CD14-positive monocyte (primary cell): ENCODE measurements at regions not wholly inside any gene's neighbourhood (a gene's known extent, or its start where the extent isn't known, plus 50 kb on each side); places are given as distances from the start of the nearest gene placed in this dataset.

Source experiments
- DNase-seq, 3 donors: peaks; one replicate each; pipeline ENCODE4 v3.0.0-alpha.2; 2011 to 2022
- H2AFZ ChIP-seq: 2 replicates; pipeline ENCODE4 v1.6.0; 2012; ENCODE audit warnings: mild to moderate bottlenecking, low read depth, low read length, inconsistent platforms; ENCODE audit not compliant: insufficient read depth, poor library complexity, severe bottlenecking
- H3K27ac ChIP-seq, 2 donors: 1 replicate in 1 of 2; 2 replicates in 1 of 2; pipeline ENCODE4 v1.5.1; 2012 to 2013; ENCODE audit warnings: low read length in 2 of 2, control low read depth in 1 of 2, inconsistent platforms in 1 of 2, low read depth in 1 of 2, mild to moderate bottlenecking in 1 of 2
- H3K27me3 ChIP-seq, 2 donors: one replicate each; pipeline versions ENCODE4 v1.6.0 to v1.6.1; 2011 to 2013; ENCODE audit warnings: low read length in 2 of 2; ENCODE audit not compliant: control insufficient read depth in 2 of 2, insufficient read depth in 2 of 2
- H3K36me3 ChIP-seq, 2 donors: replicated peaks in 1 of 2; 1 replicate in 1 of 2; 2 replicates in 1 of 2; pipeline versions ENCODE4 v1.5.1 to v1.6.1; 2012 to 2013; ENCODE audit warnings: low read length in 2 of 2, control low read depth in 1 of 2, inconsistent platforms in 1 of 2, mild to moderate bottlenecking in 1 of 2; ENCODE audit not compliant: insufficient read depth in 2 of 2, control insufficient read depth in 1 of 2
- H3K4me1 ChIP-seq, 2 donors: 1 replicate in 1 of 2; 2 replicates in 1 of 2; pipeline versions ENCODE4 v1.5.1 to v1.6.1; 2012 to 2013; ENCODE audit warnings: low read length in 2 of 2, control low read depth in 1 of 2, inconsistent platforms in 1 of 2, mild to moderate bottlenecking in 1 of 2, moderate library complexity in 1 of 2; ENCODE audit not compliant: insufficient read depth in 2 of 2, control insufficient read depth in 1 of 2
- H3K4me2 ChIP-seq: replicated peaks from 2 replicates; pipeline ENCODE3; 2012; ENCODE audit warnings: low read length, moderate library complexity, mild to moderate bottlenecking; ENCODE audit not compliant: poor library complexity, severe bottlenecking; ENCODE audit errors: extremely low read depth
- H3K4me3 ChIP-seq, 3 experiments: fragments of 200-600 bp in 1 of 3; sonication (generic) in 1 of 3; replicated peaks in 1 of 3; 1 replicate in 2 of 3; 2 replicates in 1 of 3; pipeline ENCODE4 v1.5.1; 2011 to 2013; ENCODE audit warnings: low read length in 3 of 3, mild to moderate bottlenecking in 3 of 3, control low read depth in 2 of 3, low read depth in 2 of 3, inconsistent platforms in 1 of 3, moderate library complexity in 1 of 3
- H3K79me2 ChIP-seq: 2 replicates; pipeline ENCODE4 v1.6.0; 2012; ENCODE audit warnings: mild to moderate bottlenecking, control low read depth, inconsistent platforms, low read length, moderate library complexity; ENCODE audit not compliant: insufficient read depth
- H3K9ac ChIP-seq: 2 replicates; pipeline ENCODE4 v1.6.0; 2017; ENCODE audit warnings: low read length, mild to moderate bottlenecking; ENCODE audit not compliant: insufficient read depth, poor library complexity, severe bottlenecking
- H3K9me3 ChIP-seq, 2 donors: replicated peaks in 1 of 2; 1 replicate in 1 of 2; 2 replicates in 1 of 2; pipeline versions ENCODE4 v1.5.1 to v1.6.1; 2012 to 2013; ENCODE audit warnings: low read length in 2 of 2, control low read depth in 1 of 2; ENCODE audit not compliant: control insufficient read depth in 1 of 2, insufficient read depth in 1 of 2
- H4K20me1 ChIP-seq: 2 replicates; pipeline ENCODE4 v1.6.0; 2012; ENCODE audit warnings: mild to moderate bottlenecking, low read length, control low read depth, moderate library complexity; ENCODE audit not compliant: insufficient read depth
- H3K27ac Mint-ChIP-seq, 7 donors: one replicate each; pipeline ENCODE4 v1.8.0; 2020; ENCODE audit warnings: mild to moderate bottlenecking in 7 of 7, mixed read lengths in 7 of 7, moderate library complexity in 6 of 7, inconsistent platforms in 2 of 7
- H3K27me3 Mint-ChIP-seq, 3 donors: one replicate each; pipeline ENCODE4 v1.8.0; 2021 to 2022; ENCODE audit warnings: low read depth in 3 of 3, mild to moderate bottlenecking in 3 of 3, mixed read lengths in 3 of 3, moderate library complexity in 3 of 3, inconsistent platforms in 1 of 3
- H3K36me3 Mint-ChIP-seq, 2 donors: one replicate each; pipeline ENCODE4 v1.8.0; 2020; ENCODE audit warnings: mixed read lengths in 2 of 2, inconsistent platforms in 1 of 2, mild to moderate bottlenecking in 1 of 2
- H3K4me1 Mint-ChIP-seq: one replicate; pipeline ENCODE4 v1.8.0; 2020; ENCODE audit warnings: mild to moderate bottlenecking, mixed read lengths
- H3K4me3 Mint-ChIP-seq, 2 donors: one replicate each; pipeline ENCODE4 v1.8.0; 2020; ENCODE audit warnings: mild to moderate bottlenecking in 2 of 2, mixed read lengths in 2 of 2, moderate library complexity in 1 of 2
- H3K9me3 Mint-ChIP-seq, 7 donors: one replicate each; pipeline ENCODE4 v1.8.0; 2020 to 2022; ENCODE audit warnings: mixed read lengths in 7 of 7, mild to moderate bottlenecking in 6 of 7, moderate library complexity in 6 of 7, inconsistent platforms in 2 of 7
- CTCF ChIP-seq: fragments of 200-600 bp; IDR thresholded peaks from one replicate; pipeline ENCODE4 v1.8.0; 2022; ENCODE audit warnings: antibody characterized with exemption, mild to moderate bottlenecking
- WGBS: methylation state at CpG from one replicate; pipeline ENCODE4 v1.1.5; 2013; ENCODE audit warnings: missing lambda C conversion rate; ENCODE audit not compliant: insufficient coverage; 5-methylcytosine and 5-hydroxymethylcytosine counted together
- intact Hi-C, 2 donors: fragments of 100-400 bp; cut with micrococcal nuclease; formaldehyde crosslinking; loops; one replicate each; pipeline versions ENCODE4 v1.15.0 to v1.15.1; 2023

- no peak overlapping the region for H3K4me2 ChIP-seq
- H3K9me3 ChIP-seq: peaks cover 0 to 3% of the 10 kb centered on the region in 2 donors
- WGBS: 0% methylated on average over 1 of the region's 4 CpGs
- H3K9ac ChIP-seq: no peak overlapping the region
- Mint-ChIP-seq H3K36me3 (no peaks in the 10 kb centered on the region), H3K4me3 (no peak overlapping the region), H3K27ac (no peak overlapping the region), H3K4me1 (no peaks in the 10 kb centered on the region), H3K9me3 (peaks cover 0 to 11% (median 2%) of the 10 kb centered on the region in 7 donors), H3K27me3 (peaks cover 0 to 2% (median 0%) of the 10 kb centered on the region in 3 donors)
- no peaks in the 10 kb centered on the region for H3K4me1 ChIP-seq
- no peak overlapping the region for H2AFZ ChIP-seq
- no peaks in the 10 kb centered on the region for H3K27me3 ChIP-seq
- no peak for DNase-seq
- H3K27ac ChIP-seq: no peak overlapping the region
- no peak overlapping the region for H3K4me3 ChIP-seq
- H3K79me2 ChIP-seq: no peaks in the 10 kb centered on the region
- no peaks in the 10 kb centered on the region for H4K20me1 ChIP-seq
- intact Hi-C loops: no loop called here
- no peak for TF ChIP-seq CTCF
- no peaks in the 10 kb centered on the region for H3K36me3 ChIP-seq
Observed at GRCh38 chr3:159008401-159008800, 206.5 kb downstream of the MFSD1 start.

- Histone ChIP-seq H3K36me3 (no peaks in the 10 kb centered on the region), H3K4me2 (no peak overlapping the region), H2AFZ (no peak overlapping the region), H3K4me3 (no peak overlapping the region), H3K27me3 (no peaks in the 10 kb centered on the region), H3K4me1 (no peaks in the 10 kb centered on the region), H4K20me1 (no peaks in the 10 kb centered on the region), H3K27ac (no peak overlapping the region), H3K79me2 (no peaks in the 10 kb centered on the region), H3K9me3 (peaks cover 6 to 17% of the 10 kb centered on the region in 2 donors), H3K9ac (no peak overlapping the region)
- Mint-ChIP-seq H3K4me1 (no peaks in the 10 kb centered on the region), H3K27ac (no peak overlapping the region), H3K36me3 (no peaks in the 10 kb centered on the region), H3K9me3 (peaks cover 1 to 15% (median 12%) of the 10 kb centered on the region in 7 donors), H3K27me3 (peaks cover 0 to 2% (median 0%) of the 10 kb centered on the region in 3 donors), H3K4me3 (no peak overlapping the region)
- no peak for DNase-seq
- intact Hi-C loops: no loop called here
- 86% methylated on average over 1 of the region's 2 CpGs for WGBS
- no peak for TF ChIP-seq CTCF
Observed at GRCh38 chr3:159018341-159018740, 216.5 kb downstream of the MFSD1 start.
